Stimulated activated memory B cell treated with anti-CD40 and anti-IgM and Interleukin-4, amounts not matched to agents 10 μg/mL and 1 μg/mL and 100 μg/mL, for 72 hours (primary cell): ENCODE measurements at regions not wholly inside any gene's neighbourhood (a gene's known extent, or its start where the extent isn't known, plus 50 kb on each side); places are given as distances from the start of the nearest gene placed in this dataset.
"Not testable (repeated sequence)": the region's sequence is repeated elsewhere in the genome, so short reads cannot be mapped to it uniquely, and the experiment has no call there.

Experiments used
- ATAC-seq: fragments of 150-1000 bp; cut with Tn5 transposase; 2 replicates; pipeline ENCODE4 v1.10.0; 2021
- H3K27ac Mint-ChIP-seq: one replicate; pipeline ENCODE4 v1.8.0; 2022; ENCODE audit warnings: mild to moderate bottlenecking, mixed read lengths
- H3K27me3 Mint-ChIP-seq: one replicate; pipeline ENCODE4 v1.8.0; 2022; ENCODE audit warnings: mixed read lengths
- H3K36me3 Mint-ChIP-seq: one replicate; pipeline ENCODE4 v1.8.0; 2022; ENCODE audit warnings: mixed read lengths
- H3K4me1 Mint-ChIP-seq: one replicate; pipeline ENCODE4 v1.8.0; 2022; ENCODE audit warnings: mixed read lengths
- H3K4me3 Mint-ChIP-seq: one replicate; pipeline ENCODE4 v1.8.0; 2022; ENCODE audit warnings: mild to moderate bottlenecking, moderate library complexity, mixed read lengths
- H3K9me3 Mint-ChIP-seq: one replicate; pipeline ENCODE4 v1.8.0; 2022; ENCODE audit warnings: mixed read lengths

- no peaks in the 10 kb centered on the region for H3K36me3 Mint-ChIP-seq
- H3K4me3 Mint-ChIP-seq, result no peak overlapping the region
- ATAC-seq, result no peak
Measured at GRCh38 chr18:62629031-62629430, 86.3 kb upstream of the PHLPP1 start.

GRCh38 chr18:62631173-62631572 is 84.2 kb upstream of the PHLPP1 start:
- ATAC-seq, result no peak
- H3K27me3 Mint-ChIP-seq, result no peaks in the 10 kb centered on the region
- H3K4me3 Mint-ChIP-seq, result no peak overlapping the region
- no peaks in the 10 kb centered on the region for H3K4me1 Mint-ChIP-seq
- H3K27ac Mint-ChIP-seq, result no peak overlapping the region
- no peaks in the 10 kb centered on the region for H3K9me3 Mint-ChIP-seq
- H3K36me3 Mint-ChIP-seq, result no peaks in the 10 kb centered on the region

More at GRCh38 chr18:62629031-62629430, 86.3 kb upstream of the PHLPP1 start:
- Mint-ChIP-seq H3K27ac (no peak overlapping the region), H3K9me3 (no peaks in the 10 kb centered on the region), H3K4me1 (no peaks in the 10 kb centered on the region), H3K27me3 (no peaks in the 10 kb centered on the region)

GRCh38 chr18:62632788-62633455 is 82.4 kb upstream of the PHLPP1 start:
- Mint-ChIP-seq H3K4me3 (no peak overlapping the region), H3K27ac (no peak overlapping the region), H3K36me3 (no peaks in the 10 kb centered on the region), H3K9me3 (no peaks in the 10 kb centered on the region), H3K27me3 (no peaks in the 10 kb centered on the region), H3K4me1 (no peaks in the 10 kb centered on the region)
- no peak for ATAC-seq

- Mint-ChIP-seq H3K4me1 (peaks cover 5% of the 10 kb centered on the region), H3K36me3 (no peaks in the 10 kb centered on the region), H3K27ac (no peak overlapping the region), H3K27me3 (peaks cover 9% of the 10 kb centered on the region), H3K9me3 (no peaks in the 10 kb centered on the region), H3K4me3 (no peak overlapping the region)
- no peak for ATAC-seq
Measured at GRCh38 chr18:62634458-62634857, 80.9 kb upstream of the PHLPP1 start.

DNA sequence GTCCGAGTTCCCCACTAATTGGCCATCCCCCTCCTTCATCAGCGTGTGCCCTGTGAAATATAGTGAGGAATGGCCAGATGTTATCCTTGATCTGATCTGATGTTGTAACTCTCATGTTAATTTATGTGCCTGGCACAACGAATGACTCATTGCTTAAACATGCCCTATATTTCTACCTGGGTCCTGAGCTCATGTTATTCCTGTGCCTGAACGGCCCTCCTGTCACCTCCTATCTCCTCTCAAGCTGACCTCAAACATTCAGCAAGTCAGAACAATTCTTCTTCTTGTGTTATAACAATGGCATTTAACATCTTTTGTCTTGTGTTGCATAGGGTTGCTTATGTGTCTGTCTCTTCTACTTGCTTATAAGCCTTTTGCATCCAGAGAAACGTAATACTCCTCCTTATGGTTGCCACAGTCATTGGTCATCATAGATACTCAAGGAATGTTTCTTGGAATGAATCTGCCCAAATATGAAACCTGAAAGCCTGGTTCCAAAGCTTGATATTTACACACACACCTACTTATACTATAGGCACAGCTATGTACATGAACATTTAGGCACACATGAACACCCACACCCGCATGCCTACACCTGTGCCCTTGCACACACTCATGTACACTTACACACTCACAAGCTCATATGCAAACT is 80.2 kb upstream of the PHLPP1 start:
- no peak for ATAC-seq
- H3K36me3 Mint-ChIP-seq, result no peaks in the 10 kb centered on the region
- H3K27me3 Mint-ChIP-seq, result peaks cover 9% of the 10 kb centered on the region
- peaks cover 5% of the 10 kb centered on the region for H3K4me1 Mint-ChIP-seq
- H3K27ac Mint-ChIP-seq, result no peak overlapping the region
- H3K9me3 Mint-ChIP-seq, result no peaks in the 10 kb centered on the region
- no peak overlapping the region for H3K4me3 Mint-ChIP-seq

DNA sequence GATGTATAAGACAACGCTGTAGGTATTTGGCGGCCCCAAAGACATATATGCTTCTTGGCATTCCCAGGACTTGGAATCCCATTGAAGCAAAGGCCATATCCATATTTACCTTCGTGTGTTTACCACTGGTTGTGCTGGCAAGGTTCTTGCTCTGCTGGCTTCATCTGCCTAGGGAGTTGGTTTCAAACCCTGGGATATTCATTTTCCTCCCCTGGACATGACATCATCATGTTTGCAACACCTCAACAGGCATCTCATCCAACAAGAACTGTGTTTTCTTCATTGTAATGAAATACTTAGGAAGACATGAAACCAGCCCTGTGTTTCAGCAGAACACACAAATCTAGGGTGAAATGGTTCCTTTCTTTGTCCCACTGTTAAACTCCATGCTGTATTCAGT is 77.9 kb upstream of the PHLPP1 start:
- Mint-ChIP-seq H3K27ac (no peak overlapping the region), H3K4me3 (no peak overlapping the region), H3K4me1 (peaks cover 5% of the 10 kb centered on the region), H3K36me3 (no peaks in the 10 kb centered on the region), H3K27me3 (peaks cover 9% of the 10 kb centered on the region), H3K9me3 (no peaks in the 10 kb centered on the region)
- no peak for ATAC-seq

GRCh38 chr18:62637807-62638687 is 77.3 kb upstream of the PHLPP1 start:
- H3K4me3 Mint-ChIP-seq, result no peak overlapping the region

DNA sequence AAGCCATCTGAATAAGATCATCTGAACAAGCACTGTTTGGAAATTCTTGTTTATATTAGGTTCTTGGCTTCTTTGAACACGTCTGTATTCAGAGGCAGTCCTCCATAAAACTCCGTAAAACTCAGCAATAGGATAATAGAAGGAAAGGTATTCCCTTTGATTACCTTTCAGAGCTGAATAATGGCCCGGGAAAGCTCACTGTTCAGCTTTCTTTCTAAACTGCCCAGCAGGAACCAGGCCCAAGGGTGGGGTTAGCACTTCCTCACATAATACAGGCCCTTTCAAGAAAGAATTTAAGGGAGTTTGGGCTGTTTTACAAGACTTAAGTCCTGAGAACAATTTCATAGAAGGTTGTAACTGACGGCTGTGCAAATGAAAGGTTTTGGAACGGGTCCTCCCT is 72.2 kb upstream of the PHLPP1 start:
- Mint-ChIP-seq H3K4me1 (peaks cover 5% of the 10 kb centered on the region), H3K4me3 (no peak overlapping the region), H3K9me3 (no peaks in the 10 kb centered on the region), H3K27ac (no peak overlapping the region), H3K27me3 (peaks cover 16% of the 10 kb centered on the region), H3K36me3 (no peaks in the 10 kb centered on the region)
- ATAC-seq, result no peak

More at GRCh38 chr18:62637807-62638687, 77.3 kb upstream of the PHLPP1 start:
- Mint-ChIP-seq H3K36me3 (no peaks in the 10 kb centered on the region), H3K27me3 (peaks cover 9% of the 10 kb centered on the region), H3K9me3 (no peaks in the 10 kb centered on the region), H3K4me1 (peaks cover 5% of the 10 kb centered on the region), H3K27ac (no peak overlapping the region)
- peak; percentile 68 for ATAC-seq

GRCh38 chr18:62644773-62645172 is 70.6 kb upstream of the PHLPP1 start:
- peak; percentile 54 for ATAC-seq
- H3K27ac Mint-ChIP-seq, result no peak overlapping the region
- H3K4me3 Mint-ChIP-seq, result no peak overlapping the region
- no peaks in the 10 kb centered on the region for H3K9me3 Mint-ChIP-seq
- H3K4me1 Mint-ChIP-seq, result no peaks in the 10 kb centered on the region
- H3K36me3 Mint-ChIP-seq, result no peaks in the 10 kb centered on the region
- peaks cover 8% of the 10 kb centered on the region for H3K27me3 Mint-ChIP-seq

- Mint-ChIP-seq H3K4me1 (peaks cover 10% of the 10 kb centered on the region), H3K27ac (no peak overlapping the region), H3K9me3 (no peaks in the 10 kb centered on the region), H3K27me3 (peaks cover 8% of the 10 kb centered on the region), H3K36me3 (no peaks in the 10 kb centered on the region), H3K4me3 (no peak overlapping the region)
- no peak for ATAC-seq
Measured at GRCh38 chr18:62647179-62647578, 68.2 kb upstream of the PHLPP1 start.

DNA sequence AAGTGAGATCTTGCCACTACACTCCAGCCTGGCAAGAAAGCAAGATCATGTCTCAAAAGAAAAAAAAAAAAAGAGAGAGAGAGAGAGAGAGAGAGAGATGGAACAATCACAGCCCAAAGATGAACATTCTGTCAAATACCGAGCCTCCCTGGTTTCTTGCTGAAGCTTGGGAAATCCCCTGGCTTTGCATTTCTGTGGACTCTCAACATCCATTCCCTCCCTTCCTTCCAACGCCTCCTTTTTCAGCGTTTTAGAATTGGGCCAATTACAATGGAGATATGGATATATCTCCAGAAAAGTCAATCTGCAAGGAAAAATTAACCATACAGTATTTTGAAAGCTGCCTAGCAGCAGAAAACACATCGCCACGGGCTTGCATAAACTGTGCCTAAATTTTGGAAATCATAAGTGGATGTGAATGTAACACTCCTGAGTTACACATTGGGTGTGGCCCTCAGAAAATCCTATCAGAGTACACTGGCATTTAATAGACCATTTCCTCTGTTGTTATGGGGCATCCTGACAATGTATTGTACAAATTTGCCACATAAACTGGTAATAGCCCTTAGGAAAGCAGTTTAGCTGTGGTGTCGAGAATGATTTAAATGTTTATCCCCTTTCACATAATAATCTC is 67.2 kb upstream of the PHLPP1 start:
- Mint-ChIP-seq H3K9me3 (no peaks in the 10 kb centered on the region), H3K36me3 (no peaks in the 10 kb centered on the region), H3K4me3 (no peak overlapping the region)

DNA sequence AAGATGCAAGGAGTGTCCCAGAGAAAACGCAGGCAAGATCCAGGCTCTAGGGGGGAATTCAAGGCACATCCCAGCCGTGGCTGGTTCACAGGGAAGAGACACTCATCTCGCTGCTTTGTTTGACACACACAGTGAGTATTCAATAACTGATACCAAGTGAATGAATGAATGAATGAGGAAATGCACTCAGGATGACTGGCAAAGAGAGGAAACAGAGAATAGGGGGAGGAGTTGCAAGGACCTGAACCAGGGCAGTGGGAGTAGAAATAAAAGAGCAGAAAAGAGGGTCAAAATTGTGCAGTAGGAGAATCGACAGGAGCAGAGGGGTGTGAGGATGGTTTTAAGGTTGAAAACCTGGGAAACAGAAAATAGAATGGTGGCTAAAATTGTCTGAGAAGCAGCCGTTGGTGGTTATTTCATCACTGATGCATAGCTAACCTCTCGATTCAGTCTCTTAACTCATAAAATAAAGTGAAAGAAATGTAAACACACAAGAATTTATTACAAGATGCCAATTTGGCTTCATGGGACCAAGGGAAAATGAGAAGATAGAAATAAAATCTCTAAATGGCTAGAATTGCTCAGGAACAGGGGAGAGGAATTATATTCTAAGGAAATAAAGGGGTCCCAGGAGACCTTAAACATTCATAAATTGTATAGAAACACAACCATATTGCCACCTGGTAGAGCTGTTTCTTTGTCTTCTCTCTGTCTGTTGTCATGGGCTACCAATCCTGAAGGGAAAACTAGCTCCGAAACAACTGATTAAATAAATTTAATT is 63.9 kb upstream of the PHLPP1 start:
- ATAC-seq, result no peak
- Mint-ChIP-seq H3K27ac (peak overlapping the region; percentile 5), H3K4me1 (peaks cover 10% of the 10 kb centered on the region), H3K9me3 (no peaks in the 10 kb centered on the region), H3K27me3 (peaks cover 8% of the 10 kb centered on the region), H3K36me3 (no peaks in the 10 kb centered on the region), H3K4me3 (peak overlapping the region; percentile 54)

More for the DNA sequence above, 67.2 kb upstream of the PHLPP1 start:
- peaks cover 10% of the 10 kb centered on the region for H3K4me1 Mint-ChIP-seq
- H3K27ac Mint-ChIP-seq, result no peak overlapping the region
- peaks cover 8% of the 10 kb centered on the region for H3K27me3 Mint-ChIP-seq
- ATAC-seq, result no peak

GRCh38 chr18:62652057-62652629 is 63.2 kb upstream of the PHLPP1 start:
- H3K36me3 Mint-ChIP-seq, H3K27me3 Mint-ChIP-seq, ATAC-seq, H3K4me1 Mint-ChIP-seq, H3K9me3 Mint-ChIP-seq: not testable (repeated sequence)
- peak overlapping the region; percentile 5 for H3K27ac Mint-ChIP-seq
- peak overlapping the region; percentile 29 for H3K4me3 Mint-ChIP-seq

DNA sequence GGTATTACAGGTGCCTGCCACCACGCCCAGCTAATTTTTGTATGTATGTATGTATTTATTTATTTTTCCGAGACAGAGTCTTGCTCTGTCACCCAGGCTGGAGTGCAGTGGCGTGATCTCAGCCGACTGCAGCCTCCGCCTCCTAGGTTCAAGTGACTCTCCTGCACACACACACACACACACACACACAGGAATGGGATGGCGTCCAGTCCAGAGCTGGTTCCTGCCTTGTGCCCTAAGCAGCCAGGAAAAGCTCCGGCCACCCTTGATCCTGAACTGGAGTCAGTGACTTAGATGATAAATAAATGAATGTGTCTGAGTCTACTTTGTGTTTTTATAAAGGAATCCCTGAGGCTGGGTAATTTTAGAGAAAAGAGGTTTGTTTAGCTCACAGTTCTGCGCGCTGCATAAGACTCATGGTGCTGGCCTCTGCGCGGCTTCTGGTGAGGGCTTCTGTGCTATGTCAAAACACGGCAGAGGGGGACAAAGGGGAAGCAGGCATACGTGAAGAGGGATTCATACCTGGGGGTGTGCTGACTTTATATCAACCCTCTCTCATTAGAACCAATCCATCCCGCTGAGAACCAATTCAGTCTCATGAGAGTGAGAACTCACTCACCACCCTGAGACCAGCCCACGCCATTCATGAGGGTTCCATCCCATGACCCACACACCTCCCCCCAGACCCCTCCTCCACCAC is 59.7 kb upstream of the PHLPP1 start:
- no peaks in the 10 kb centered on the region for H3K27me3 Mint-ChIP-seq
- ATAC-seq, result no peak
- H3K9me3 Mint-ChIP-seq, result no peaks in the 10 kb centered on the region
- H3K4me1 Mint-ChIP-seq, result peaks cover 10% of the 10 kb centered on the region
- no peak overlapping the region for H3K4me3 Mint-ChIP-seq
- no peaks in the 10 kb centered on the region for H3K36me3 Mint-ChIP-seq
- no peak overlapping the region for H3K27ac Mint-ChIP-seq
